OCI-LY7 (cell line): ENCODE measurements at regions not wholly inside any gene's neighbourhood (a gene's known extent, or its start where the extent isn't known, plus 50 kb on each side); places are given as distances from the start of the nearest gene placed in this dataset.
"Not testable (repeated sequence)": the region's sequence is repeated elsewhere in the genome, so short reads cannot be mapped to it uniquely, and the experiment has no call there.

Experiments
- BruUV-seq: library from RNA; stranded (reverse); fragments of 400-500 nt; replicated peaks from 2 replicates; lab custom pipeline; 2021; lab: Mats Ljungman, UMichigan
- CTCF ChIA-PET: fragments of 300-600 bp; sonication (Branson Sonifier 250); formaldehyde crosslinking; loops from one replicate; lab custom pipeline; 2022; ENCODE audit warnings: antibody characterized with exemption; ENCODE audit not compliant: unreplicated experiment; lab: Charles Lee
- POLR2A ChIA-PET: fragments of 300-600 bp; sonication (Branson Sonifier 250); formaldehyde crosslinking; loops from one replicate; lab custom pipeline; 2022; ENCODE audit warnings: antibody characterized with exemption; lab: Charles Lee
- DNase-seq: peaks from one replicate; pipeline ENCODE4 v3.0.0-alpha.2; 2015; ENCODE audit warnings: low spot score
- H2AFZ ChIP-seq: fragments of 200-600 bp; sonication (generic), shearing (Covaris generic); 2 replicates; pipeline ENCODE4 v1.6.1; 2014; ENCODE audit warnings: mild to moderate bottlenecking, antibody characterized with exemption, low read length, moderate library complexity
- H3K27ac ChIP-seq: fragments of 200-600 bp; sonication (generic); 2 replicates; pipeline ENCODE4 v1.5.1; 2014; ENCODE audit warnings: mixed run types, low read depth, mild to moderate bottlenecking, moderate library complexity, low read length, inconsistent platforms; ENCODE audit not compliant: poor library complexity, severe bottlenecking
- H3K36me3 ChIP-seq: fragments of 200-600 bp; sonication (generic); 2 replicates; pipeline ENCODE4 v1.6.1; 2014; ENCODE audit warnings: mild to moderate bottlenecking, antibody characterized with exemption, low read length, moderate library complexity, mixed read lengths; ENCODE audit not compliant: insufficient read depth
- H3K4me1 ChIP-seq: fragments of 200-600 bp; sonication (generic); 2 replicates; pipeline ENCODE4 v1.5.1; 2014; ENCODE audit warnings: mild to moderate bottlenecking, low read length; ENCODE audit not compliant: insufficient read depth, poor library complexity, severe bottlenecking
- H3K4me2 ChIP-seq: fragments of 200-600 bp; sonication (generic); 2 replicates; pipeline ENCODE4 v1.6.1; 2014; ENCODE audit warnings: mild to moderate bottlenecking, low read length
- H3K4me3 ChIP-seq: fragments of 200-600 bp; sonication (generic); 2 replicates; pipeline ENCODE4 v1.5.1; 2014; ENCODE audit warnings: mild to moderate bottlenecking, low read depth, low read length; ENCODE audit not compliant: poor library complexity, severe bottlenecking
- H3K79me2 ChIP-seq: fragments of 200-600 bp; sonication (generic); 2 replicates; pipeline ENCODE4 v1.6.1; 2016; ENCODE audit warnings: low read depth, mild to moderate bottlenecking, low read length, moderate library complexity, mixed read lengths; ENCODE audit not compliant: insufficient read depth
- H3K9me2 ChIP-seq: fragments of 200-600 bp; sonication (generic); 2 replicates; pipeline ENCODE4 v1.6.1; 2016; ENCODE audit warnings: mild to moderate bottlenecking, low read length, mixed read lengths; ENCODE audit not compliant: insufficient read depth
- H3K9me3 ChIP-seq: fragments of 200-600 bp; sonication (generic); 2 replicates; pipeline ENCODE4 v1.6.1; 2014; ENCODE audit warnings: mild to moderate bottlenecking, mixed run types, low read length, mixed read lengths
- H4K20me1 ChIP-seq: fragments of 200-600 bp; sonication (generic); 2 replicates; pipeline ENCODE4 v1.6.1; 2014; ENCODE audit warnings: mild to moderate bottlenecking, antibody characterized with exemption, low read length, moderate library complexity, mixed read lengths; ENCODE audit not compliant: insufficient read depth
- CTCF ChIP-seq: fragments of 200-600 bp; sonication (generic); conservative IDR thresholded peaks from 2 replicates; pipeline ENCODE4 v1.5.1; 2014; ENCODE audit warnings: mild to moderate bottlenecking, antibody characterized with exemption, low read length, moderate library complexity, mixed read lengths
- EZH2phosphoT487 ChIP-seq: fragments of 200-600 bp; sonication (generic); IDR thresholded peaks from 2 replicates; pipeline ENCODE4 v1.6.1; 2018; ENCODE audit warnings: low read depth, borderline replicate concordance, mild to moderate bottlenecking, mixed run types, antibody characterized with exemption, low read length, moderate library complexity, mixed read lengths
- intact Hi-C: fragments of 100-400 bp; cut with micrococcal nuclease; formaldehyde crosslinking; loops from one replicate; pipeline ENCODE4 v1.10.0; 2022; ENCODE audit not compliant: unreplicated experiment

- no peak overlapping the region for H3K27ac ChIP-seq
- TF ChIP-seq EZH2phosphoT487 = no peak
- TF ChIP-seq CTCF = no peak
- DNase-seq = no peak
- no peaks in the 10 kb centered on the region for H3K9me2 ChIP-seq
- H4K20me1 ChIP-seq = no peaks in the 10 kb centered on the region
- no peaks in the 10 kb centered on the region for H3K36me3 ChIP-seq
- intact Hi-C loops = no loop called here
- no peaks in the 10 kb centered on the region for H3K9me3 ChIP-seq
- no peak overlapping the region for H3K4me3 ChIP-seq
- POLR2A ChIA-PET = no interaction called here
- H2AFZ ChIP-seq = no peak overlapping the region
- CTCF ChIA-PET = no interaction called here
- H3K4me1 ChIP-seq = no peaks in the 10 kb centered on the region
- H3K4me2 ChIP-seq = no peak overlapping the region
- BruUV-seq = no TSS peak
- no peaks in the 10 kb centered on the region for H3K79me2 ChIP-seq
Observed at GRCh38 chr7:53485354-53485753, 449.9 kb downstream of the POM121L12 start.

DNA sequence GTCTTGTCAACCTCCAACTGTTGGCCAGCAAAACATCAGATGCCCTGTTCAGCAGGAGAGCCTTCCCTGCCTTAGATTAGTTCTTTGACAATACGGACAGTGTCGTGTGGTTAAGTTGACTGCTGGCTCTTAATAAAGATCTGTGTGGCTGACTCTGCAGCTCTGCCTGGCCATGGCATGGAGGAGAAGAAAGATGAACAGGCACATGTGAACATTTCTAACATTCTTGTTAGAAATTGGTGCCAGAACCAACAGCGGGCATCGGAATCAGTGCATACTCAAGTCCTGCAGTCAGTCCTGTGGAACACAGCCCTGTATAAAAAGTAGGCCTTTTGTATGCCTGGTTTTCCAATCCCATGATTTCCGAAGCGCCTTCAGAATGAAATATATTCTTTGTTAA lies 455.6 kb downstream of the POM121L12 start:
- Histone ChIP-seq H4K20me1 (no peaks in the 10 kb centered on the region), H2AFZ (no peak overlapping the region), H3K4me1 (no peaks in the 10 kb centered on the region), H3K4me2 (no peak overlapping the region), H3K36me3 (no peaks in the 10 kb centered on the region), H3K27ac (no peak overlapping the region), H3K79me2 (no peaks in the 10 kb centered on the region), H3K4me3 (no peak overlapping the region), H3K9me2 (no peaks in the 10 kb centered on the region), H3K9me3 (no peaks in the 10 kb centered on the region)
- POLR2A ChIA-PET = no interaction called here
- BruUV-seq = no TSS peak
- DNase-seq = no peak
- TF ChIP-seq CTCF = no peak
- TF ChIP-seq EZH2phosphoT487 = no peak
- intact Hi-C loops = no loop called here
- CTCF ChIA-PET = no interaction called here

GRCh38 chr7:53495181-53495580 lies 459.7 kb downstream of the POM121L12 start:
- not testable (repeated sequence) for BruUV-seq

More at GRCh38 chr7:53495181-53495580, 459.7 kb downstream of the POM121L12 start:
- H3K79me2 ChIP-seq, H3K9me2 ChIP-seq, H3K36me3 ChIP-seq, H2AFZ ChIP-seq, H3K27ac ChIP-seq, H4K20me1 ChIP-seq, H3K4me2 ChIP-seq, H3K4me1 ChIP-seq, DNase-seq, CTCF ChIA-PET, H3K4me3 ChIP-seq, H3K9me3 ChIP-seq, intact Hi-C loops, POLR2A ChIA-PET: not testable (repeated sequence)
